ENCODE measurements at regions not wholly inside any gene's neighbourhood (a gene's known extent, or its start where the extent isn't known, plus 50 kb on each side); places are given as distances from the start of the nearest gene placed in this dataset.

DNA sequence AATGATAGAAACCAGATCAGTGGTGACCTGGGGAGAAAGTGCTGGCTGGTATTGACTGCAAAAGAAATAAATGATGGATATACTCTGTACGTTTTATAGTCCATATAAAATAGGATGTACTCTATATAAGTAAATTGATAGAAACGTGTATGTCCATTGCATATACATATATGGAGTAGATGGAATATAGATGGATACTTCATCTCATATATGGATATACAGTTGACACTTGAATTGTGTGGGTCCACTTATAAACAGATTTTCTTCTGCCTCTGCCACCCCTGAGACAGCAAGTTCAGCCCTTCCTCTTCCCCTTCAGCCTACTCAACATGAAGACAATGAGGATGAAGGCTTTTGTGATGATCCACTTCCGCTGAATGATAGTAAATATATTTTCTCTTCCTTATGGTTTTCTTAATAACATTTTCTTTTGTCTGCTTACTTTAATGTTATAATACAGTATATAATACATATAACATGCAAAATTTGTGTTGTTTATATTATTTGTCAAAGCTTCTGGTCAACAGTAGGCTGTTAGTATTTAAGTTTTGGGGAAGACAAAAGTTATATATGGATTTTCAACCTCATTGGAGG lies 76.1 kb upstream of the MYCN start:
- H2AK5ac ChIP-seq (ENCODE audit: low read depth, low read length), result no peak overlapping the region
- no peak overlapping the region for H2AFZ ChIP-seq (ENCODE audit: low read length)
- H2BK5ac ChIP-seq (ENCODE audit: low read depth, low read length), result no peak overlapping the region
- H3K14ac ChIP-seq (ENCODE audit: insufficient read length), result no peak overlapping the region
- no peak overlapping the region for H3K23ac ChIP-seq (ENCODE audit: insufficient read length)
- peaks cover 0 to 6% (median 0%) of the 10 kb centered on the region in 4 experiments; a peak in 1 of 7 replicates for H3K4me1 ChIP-seq (replicated peaks in 1 of 4; ENCODE audit: control insufficient read depth in 3 of 4, insufficient read depth in 4 of 4, low read length in 3 of 4)
- 80% methylated on average over 3 of the region's 3 CpGs; no CpG with 5 or more reads in 1 of the 2 experiments for WGBS, 2 experiments (ENCODE audit: extremely low coverage in 1 of 2, insufficient coverage in 1 of 2, insufficient read length in 1 of 2, insufficient replicate concordance in 2 of 2, low coverage in 1 of 2, low lambda C conversion rate in 2 of 2, missing lambda C conversion rate in 1 of 2)
- FAIRE-seq, result no peak
- H3K18ac ChIP-seq (ENCODE audit: extremely low read depth, low read length), result no peak overlapping the region
- H4K91ac ChIP-seq (replicated peaks; ENCODE audit: insufficient read length, low read length), result no peak overlapping the region
- no peak overlapping the region for H3K56ac ChIP-seq (replicated peaks; ENCODE audit: insufficient read length, low read depth, low read length)
- no peak overlapping the region for H3K9ac ChIP-seq (replicated peaks in 1 of 4; ENCODE audit: extremely low read depth in 1 of 4, low read depth in 3 of 4, low read length in 3 of 4)
- H2BK12ac ChIP-seq (ENCODE audit: low read depth, low read length), result no peak overlapping the region
- ChIA-PET POLR2A (ENCODE audit: partially characterized antibody) (no interaction called here), CTCF (ENCODE audit: partially characterized antibody) (interaction anchor here (1.7 kb wide), 1 partner anchor 208 kb away, joined by 4 read pairs; no protein-coding TSS in a partner anchor)
- H3K4me3 ChIP-seq (ENCODE audit: extremely low read depth in 1 of 4, insufficient read depth in 2 of 4, low read depth in 3 of 4, low read length in 4 of 4), result no peak overlapping the region
- TF ChIP-seq ASH2L (IDR thresholded peaks at IDR 0.05; ENCODE audit: low read length) (no peak), POLR2AphosphoS5 (IDR thresholded peaks at IDR 0.05; ENCODE audit: low read depth, low read length) (no peak), KDM5A (IDR thresholded peaks at IDR 0.05; ENCODE audit: low read length) (no peak), SIN3A (conservative IDR thresholded peaks at IDR 0.05 in 1 of 2, IDR thresholded peaks at IDR 0.05 in 1 of 2; ENCODE audit: low read depth in 1 of 2, low read length in 2 of 2) (no peak), HDAC2 (IDR thresholded peaks at IDR 0.05; ENCODE audit: borderline replicate concordance in 1 of 2, low read depth in 2 of 2, low read length in 2 of 2) (no peak), SP2 (IDR thresholded peaks at IDR 0.05; ENCODE audit: low read length) (no peak), RXRA (IDR thresholded peaks at IDR 0.05; ENCODE audit: insufficient read depth, low read depth, low read length) (no peak), YY1 (IDR thresholded peaks at IDR 0.05; ENCODE audit: low read depth, low read length) (no peak), SAP30 (IDR thresholded peaks at IDR 0.05; ENCODE audit: insufficient read depth, insufficient replicate concordance, low read length) (no peak)
- TF ChIP-seq, protein P1, sequence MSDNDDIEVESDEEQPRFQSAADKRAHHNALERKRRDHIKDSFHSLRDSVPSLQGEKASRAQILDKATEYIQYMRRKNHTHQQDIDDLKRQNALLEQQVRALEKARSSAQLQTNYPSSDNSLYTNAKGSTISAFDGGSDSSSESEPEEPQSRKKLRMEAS (IDR thresholded peaks at IDR 0.05), result no peak
- no peak overlapping the region for H3K4ac ChIP-seq (replicated peaks; ENCODE audit: insufficient read length, low read depth, low read length)
- no peak overlapping the region for H3K4me2 ChIP-seq (ENCODE audit: insufficient read depth in 1 of 2, low read depth in 2 of 2, low read length in 2 of 2)
- no peaks in the 10 kb centered on the region for H3K27me3 ChIP-seq (replicated peaks in 1 of 4; ENCODE audit: control insufficient read depth in 3 of 4, extremely low read depth in 1 of 4, insufficient read depth in 3 of 4, low read length in 3 of 4)
- no peak overlapping the region for H2BK15ac ChIP-seq (ENCODE audit: low read length)
- H2BK120ac ChIP-seq (replicated peaks; ENCODE audit: low read depth, low read length), result no peak overlapping the region
- H3K23me2 ChIP-seq (ENCODE audit: low read depth, low read length), result no peaks in the 10 kb centered on the region
- H4K5ac ChIP-seq (ENCODE audit: insufficient read length, low read depth, low read length), result no peak overlapping the region
- H4K20me1 ChIP-seq (replicated peaks in 1 of 2; ENCODE audit: control insufficient read depth in 1 of 2, insufficient read depth in 2 of 2, low read length in 2 of 2), result no peaks in the 10 kb centered on the region
- H3K79me1 ChIP-seq (ENCODE audit: low read depth, low read length), result no peaks in the 10 kb centered on the region
- H4K8ac ChIP-seq (ENCODE audit: extremely low read depth, insufficient read depth, low read length), result no peak overlapping the region
- H3K36me3 ChIP-seq (ENCODE audit: control insufficient read depth in 2 of 4, insufficient read depth in 4 of 4, low read length in 3 of 4), result no peaks in the 10 kb centered on the region
- peaks cover 0 to 5% of the 10 kb centered on the region in 2 experiments; a peak in 1 of 4 replicates for H3K9me3 ChIP-seq (ENCODE audit: insufficient read depth in 2 of 2, low read depth in 1 of 2, low read length in 1 of 2)
- no peak for DNase-seq (ENCODE audit: low read depth in 1 of 2, low spot score in 2 of 2)
- H2BK20ac ChIP-seq (ENCODE audit: low read length), result no peak overlapping the region
- no peak overlapping the region for H3K27ac ChIP-seq (ENCODE audit: low read depth, low read length)
- no peaks in the 10 kb centered on the region for H3K79me2 ChIP-seq (ENCODE audit: control insufficient read depth in 1 of 2, insufficient read depth in 2 of 2, low read length in 2 of 2)
